Uterus (tissue), 3 donors: ENCODE measurements at regions not wholly inside any gene's neighbourhood (a gene's known extent, or its start where the extent isn't known, plus 50 kb on each side); places are given as distances from the start of the nearest gene placed in this dataset.

Experiments used
- DNase-seq, 2 donors: peaks; one replicate each; pipeline ENCODE4 v3.0.0-alpha.2; 2019 to 2020
- H3K27ac ChIP-seq, 2 donors: fragments of 200-600 bp; sonication (generic); 1 replicate in 1 of 2; 2 replicates in 1 of 2; pipeline ENCODE4 v1.5.1; 2016 to 2018
- H3K27me3 ChIP-seq, 2 donors: fragments of 200-600 bp; sonication (generic); one replicate each; pipeline ENCODE4 v1.5.1; 2018 to 2019; ENCODE audit warnings: control low read depth in 1 of 2
- H3K36me3 ChIP-seq, 2 donors: fragments of 200-600 bp; sonication (generic); one replicate each; pipeline ENCODE4 v1.5.1; 2019; ENCODE audit warnings: control low read depth in 1 of 2
- H3K4me1 ChIP-seq, 2 donors: fragments of 200-600 bp; sonication (generic); one replicate each; pipeline ENCODE4 v1.5.1; 2018 to 2019; ENCODE audit warnings: control low read depth in 1 of 2
- H3K4me3 ChIP-seq, 2 donors: fragments of 200-600 bp; sonication (generic); 1 replicate in 1 of 2; 2 replicates in 1 of 2; pipeline ENCODE4 v1.5.1; 2018 to 2019; ENCODE audit warnings: mild to moderate bottlenecking in 1 of 2
- H3K9me3 ChIP-seq, 2 donors: fragments of 200-600 bp; sonication (generic); one replicate each; pipeline ENCODE4 v1.5.1; 2019; ENCODE audit warnings: control low read depth in 1 of 2
- CTCF ChIP-seq, 4 experiments: fragments of 200-600 bp in 2 of 4; fragments of 450-650 bp in 2 of 4; sonication (generic) in 2 of 4; IDR thresholded peaks; one replicate each; pipeline ENCODE4 v1.5.1; 2016 to 2019; ENCODE audit warnings: antibody characterized with exemption in 4 of 4, mild to moderate bottlenecking in 2 of 4, moderate library complexity in 1 of 4
- POLR2A ChIP-seq, 2 donors: fragments of 450-650 bp; IDR thresholded peaks; one replicate each; pipeline ENCODE4 v1.6.1; 2016; ENCODE audit warnings: antibody characterized with exemption in 2 of 2, mild to moderate bottlenecking in 1 of 2, moderate library complexity in 1 of 2
- intact Hi-C: fragments of 100-400 bp; cut with DNase I; formaldehyde crosslinking; loops from one replicate; pipeline ENCODE4 v1.15.1; 2023; ENCODE audit warnings: low total_unique reads
- donor health status: DM: yes; HTN: yes; CAD: no.

GRCh38 chr9:107628444-107628843 lies 138.9 kb upstream of the KLF4 start:
- Histone ChIP-seq H3K9me3 (no peaks in the 10 kb centered on the region), H3K27ac (no peak overlapping the region), H3K4me1 (no peaks in the 10 kb centered on the region), H3K27me3 (no peaks in the 10 kb centered on the region), H3K4me3 (no peak overlapping the region), H3K36me3 (no peaks in the 10 kb centered on the region)
- TF ChIP-seq POLR2A (IDR thresholded peaks at IDR 0.05) (no peak), CTCF (IDR thresholded peaks at IDR 0.05) (no peak)
- no peak for DNase-seq
- intact Hi-C loops: no loop called here

- no peak for DNase-seq
- TF ChIP-seq POLR2A (IDR thresholded peaks at IDR 0.05): no peak
- TF ChIP-seq CTCF (IDR thresholded peaks at IDR 0.05): no peak
- Histone ChIP-seq H3K9me3 (no peaks in the 10 kb centered on the region), H3K4me1 (no peaks in the 10 kb centered on the region), H3K27me3 (no peaks in the 10 kb centered on the region), H3K4me3 (no peak overlapping the region), H3K27ac (no peak overlapping the region), H3K36me3 (no peaks in the 10 kb centered on the region)
- intact Hi-C loops: no loop called here
Measured at GRCh38 chr9:107627781-107628180, 138.2 kb upstream of the KLF4 start.

GRCh38 chr9:107626118-107626517 lies 136.5 kb upstream of the KLF4 start:
- no peaks in the 10 kb centered on the region for H3K27me3 ChIP-seq
- no peak overlapping the region for H3K27ac ChIP-seq
- no peaks in the 10 kb centered on the region for H3K4me1 ChIP-seq
- no peaks in the 10 kb centered on the region for H3K36me3 ChIP-seq
- no peak for DNase-seq
- intact Hi-C loops: no loop called here
- no peaks in the 10 kb centered on the region for H3K9me3 ChIP-seq
- H3K4me3 ChIP-seq: no peak overlapping the region
- no peak for TF ChIP-seq CTCF (IDR thresholded peaks at IDR 0.05)
- no peak for TF ChIP-seq POLR2A (IDR thresholded peaks at IDR 0.05)

- Histone ChIP-seq H3K36me3 (no peaks in the 10 kb centered on the region), H3K4me1 (no peaks in the 10 kb centered on the region), H3K4me3 (no peak overlapping the region), H3K27ac (no peak overlapping the region), H3K9me3 (no peaks in the 10 kb centered on the region), H3K27me3 (no peaks in the 10 kb centered on the region)
- no peak for DNase-seq
- intact Hi-C loops: no loop called here
- TF ChIP-seq CTCF (IDR thresholded peaks at IDR 0.05): no peak
- no peak for TF ChIP-seq POLR2A (IDR thresholded peaks at IDR 0.05)
Measured at GRCh38 chr9:107625383-107625984, 135.9 kb upstream of the KLF4 start.

GRCh38 chr9:107624234-107624948 lies 134.8 kb upstream of the KLF4 start:
- Histone ChIP-seq H3K4me1 (no peaks in the 10 kb centered on the region), H3K27ac (no peak overlapping the region), H3K4me3 (no peak overlapping the region), H3K27me3 (no peaks in the 10 kb centered on the region), H3K36me3 (no peaks in the 10 kb centered on the region), H3K9me3 (no peaks in the 10 kb centered on the region)
- intact Hi-C loops: no loop called here
- no peak for TF ChIP-seq CTCF (IDR thresholded peaks at IDR 0.05)
- no peak for TF ChIP-seq POLR2A (IDR thresholded peaks at IDR 0.05)
- peak in 1 of 2 donors; percentile 31 for DNase-seq
